CD4-positive, alpha-beta T cell treated with Interleukin-21 for 1 hour (primary cell): ENCODE measurements at regions not wholly inside any gene's neighbourhood (a gene's known extent, or its start where the extent isn't known, plus 50 kb on each side); places are given as distances from the start of the nearest gene placed in this dataset.
"Not testable (repeated sequence)": the region's sequence is repeated elsewhere in the genome, so short reads cannot be mapped to it uniquely, and the experiment has no call there.

ENCODE experiments used
- DNase-seq: peaks from one replicate; pipeline ENCODE4 v3.0.0-alpha.2; 2020

GRCh38 chr2:122075381-122075780 is 319.9 kb downstream of the TSN start:
- DNase-seq, result no peak

- no peak for DNase-seq
Measured at GRCh38 chr2:122077114-122077513, 321.7 kb downstream of the TSN start.

DNA sequence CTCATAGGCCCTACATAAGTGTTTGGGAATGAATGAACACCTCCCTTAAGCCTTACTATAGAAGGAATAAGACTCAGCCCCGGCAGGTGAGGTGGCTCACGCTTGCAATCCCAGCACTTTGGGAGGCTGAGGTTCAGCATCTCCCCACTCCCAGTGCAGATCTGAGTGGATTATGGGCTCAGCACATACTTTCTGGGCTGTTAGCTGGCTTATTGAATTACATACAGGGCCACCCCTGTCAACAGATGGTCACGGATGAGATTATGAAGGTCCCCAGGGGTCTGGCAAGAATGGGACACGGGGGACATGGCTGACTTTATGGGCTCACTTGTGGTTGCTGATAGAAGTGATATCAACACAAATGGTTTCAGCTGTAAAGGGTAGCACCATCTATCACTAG is 322.3 kb downstream of the TSN start:
- DNase-seq, result no peak

GRCh38 chr2:122078451-122078850 is 323.0 kb downstream of the TSN start:
- no peak for DNase-seq

DNA sequence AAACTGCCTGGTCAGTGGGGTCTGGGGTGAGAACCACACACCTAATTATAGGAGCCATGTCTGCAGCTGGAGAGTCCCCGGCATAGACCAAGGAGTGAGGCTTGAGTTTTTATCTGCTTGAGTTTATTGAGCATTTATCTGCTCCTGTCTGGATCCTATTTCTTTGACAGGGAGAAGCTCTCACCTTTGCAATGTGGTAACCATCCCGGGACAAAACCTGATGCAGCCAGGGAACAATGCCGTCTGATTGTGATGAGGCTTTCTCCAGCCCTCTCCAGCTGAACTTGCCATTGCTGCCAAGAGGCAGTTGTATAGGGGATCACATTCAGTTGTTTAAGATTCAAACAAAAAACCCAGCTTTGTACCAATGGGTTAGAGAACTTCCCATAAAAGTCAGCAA is 324.4 kb downstream of the TSN start:
- no peak for DNase-seq

DNA sequence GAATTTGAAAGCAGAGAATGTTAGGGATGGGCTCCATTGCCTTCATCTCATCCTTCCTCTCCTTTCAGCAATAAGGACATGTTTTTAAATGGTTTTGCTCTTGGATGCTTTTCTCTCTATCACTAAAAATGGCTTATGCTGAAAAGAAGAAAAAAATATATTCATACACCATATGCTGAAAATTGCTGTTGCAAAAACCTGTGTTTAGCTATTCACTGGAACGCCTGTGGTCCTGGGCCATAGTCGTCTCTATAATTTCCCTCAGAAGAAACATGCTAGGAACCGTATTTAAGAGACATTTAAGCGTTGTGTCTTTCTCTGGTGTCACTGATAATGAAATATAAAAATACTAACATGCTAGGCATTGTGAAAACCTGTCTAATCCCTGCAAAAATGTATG is 324.9 kb downstream of the TSN start:
- no peak for DNase-seq

DNA sequence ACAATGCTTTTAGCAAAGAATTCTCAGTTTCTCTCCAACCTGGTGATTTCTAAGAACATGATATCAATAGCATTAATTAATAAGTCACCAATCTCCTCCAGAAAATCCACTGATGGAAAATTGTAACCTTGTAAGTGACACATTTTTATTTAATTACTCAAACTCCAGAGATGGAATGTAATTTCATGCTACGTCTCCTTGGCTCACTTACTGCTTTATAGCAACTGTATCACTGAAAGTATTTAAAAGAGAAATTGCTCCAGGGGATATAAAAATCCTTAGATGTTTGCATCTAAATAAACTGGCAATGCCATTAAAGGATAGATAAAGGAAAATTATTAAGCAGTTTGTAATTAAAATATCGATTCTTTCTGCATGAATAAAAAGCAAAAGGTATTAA is 325.4 kb downstream of the TSN start:
- no peak for DNase-seq

GRCh38 chr2:122081751-122082150 is 326.3 kb downstream of the TSN start:
- no peak for DNase-seq

- no peak for DNase-seq
Measured at GRCh38 chr2:122083256-122084048, 328.0 kb downstream of the TSN start.

DNA sequence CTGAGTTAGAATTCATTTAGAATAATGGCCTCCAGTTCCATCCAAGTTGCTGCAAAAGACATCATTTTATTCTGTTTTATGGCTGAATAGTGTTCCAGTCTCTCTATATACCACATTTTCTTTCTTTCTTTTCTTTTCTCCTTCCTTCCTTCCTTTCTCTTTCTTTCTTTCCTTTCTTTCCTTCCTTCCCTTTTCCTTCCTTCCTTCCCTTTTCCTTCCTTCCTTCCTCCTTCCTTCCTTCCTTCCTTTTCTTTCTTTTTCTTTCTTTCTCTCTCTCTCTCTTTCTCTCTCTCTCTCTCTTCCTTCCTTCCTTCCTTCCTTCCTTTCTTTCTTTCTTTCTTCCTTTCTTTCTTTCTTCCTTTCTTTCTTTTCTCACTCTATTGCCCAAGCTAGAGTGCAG is 330.2 kb downstream of the TSN start:
- DNase-seq, result not testable (repeated sequence)

- no peak for DNase-seq
Measured at GRCh38 chr2:122094557-122094956, 339.1 kb downstream of the TSN start.

GRCh38 chr2:122096761-122097160 is 341.3 kb downstream of the TSN start:
- no peak for DNase-seq

- no peak for DNase-seq
Measured at GRCh38 chr2:122098306-122098705, 342.9 kb downstream of the TSN start.

DNA sequence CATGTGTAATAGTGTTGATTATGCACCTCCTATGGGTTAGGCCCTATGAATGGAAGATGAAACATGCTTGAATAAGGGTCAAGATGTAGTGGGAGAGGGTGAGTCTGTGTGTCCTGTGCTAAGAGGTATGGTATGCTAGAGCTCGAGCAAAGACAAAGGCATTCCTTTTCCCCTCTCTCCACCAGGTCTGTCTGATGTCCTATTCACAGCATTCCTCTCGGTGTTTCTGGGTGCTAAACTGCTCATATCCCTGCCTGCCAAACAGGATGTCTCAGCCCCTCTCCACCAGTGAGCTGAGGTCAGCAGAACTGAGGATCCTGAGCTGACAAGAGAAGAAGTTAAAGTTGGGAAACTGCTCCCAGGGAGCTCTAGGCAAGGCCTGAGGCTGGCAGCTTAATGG is 344.9 kb downstream of the TSN start:
- no peak for DNase-seq

DNA sequence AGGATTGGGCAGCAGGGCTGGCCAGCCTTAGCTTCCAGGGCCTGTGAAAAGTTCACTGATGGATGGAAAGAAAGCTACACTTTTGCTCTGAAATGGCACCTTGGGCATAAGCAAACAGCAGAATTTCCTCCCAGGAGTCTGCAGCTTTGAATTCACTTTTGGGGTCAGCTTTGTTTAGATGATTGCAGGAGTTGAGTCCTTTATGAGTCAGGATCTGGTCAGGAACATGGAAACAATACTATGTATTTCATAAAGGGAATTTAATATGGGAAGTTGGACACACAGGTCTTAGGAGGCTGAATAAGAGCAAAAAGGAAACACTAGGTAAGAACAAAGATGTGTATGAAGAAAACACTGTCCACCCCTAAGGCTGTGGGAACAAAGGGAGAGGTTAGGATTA is 345.3 kb downstream of the TSN start:
- no peak for DNase-seq

DNA sequence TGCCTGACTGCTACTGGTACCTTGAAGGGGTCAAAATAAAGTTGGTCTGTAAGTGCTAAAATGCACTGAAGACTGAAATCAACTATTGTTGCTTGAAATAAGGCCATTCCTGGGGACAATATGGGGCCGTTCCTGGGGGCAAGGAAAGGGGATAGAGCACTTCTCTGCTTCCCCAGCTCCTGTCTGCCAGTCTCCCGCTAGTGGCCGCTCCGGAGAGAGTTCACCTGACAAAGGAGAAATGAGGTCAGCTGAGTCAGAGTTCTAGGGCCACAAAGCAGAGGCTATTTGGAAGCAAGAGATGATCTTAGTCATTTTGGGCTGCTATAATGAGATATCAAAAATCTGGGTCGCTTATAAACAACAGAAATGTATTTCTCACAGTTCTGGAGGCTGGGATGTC is 345.9 kb downstream of the TSN start:
- no peak for DNase-seq

DNA sequence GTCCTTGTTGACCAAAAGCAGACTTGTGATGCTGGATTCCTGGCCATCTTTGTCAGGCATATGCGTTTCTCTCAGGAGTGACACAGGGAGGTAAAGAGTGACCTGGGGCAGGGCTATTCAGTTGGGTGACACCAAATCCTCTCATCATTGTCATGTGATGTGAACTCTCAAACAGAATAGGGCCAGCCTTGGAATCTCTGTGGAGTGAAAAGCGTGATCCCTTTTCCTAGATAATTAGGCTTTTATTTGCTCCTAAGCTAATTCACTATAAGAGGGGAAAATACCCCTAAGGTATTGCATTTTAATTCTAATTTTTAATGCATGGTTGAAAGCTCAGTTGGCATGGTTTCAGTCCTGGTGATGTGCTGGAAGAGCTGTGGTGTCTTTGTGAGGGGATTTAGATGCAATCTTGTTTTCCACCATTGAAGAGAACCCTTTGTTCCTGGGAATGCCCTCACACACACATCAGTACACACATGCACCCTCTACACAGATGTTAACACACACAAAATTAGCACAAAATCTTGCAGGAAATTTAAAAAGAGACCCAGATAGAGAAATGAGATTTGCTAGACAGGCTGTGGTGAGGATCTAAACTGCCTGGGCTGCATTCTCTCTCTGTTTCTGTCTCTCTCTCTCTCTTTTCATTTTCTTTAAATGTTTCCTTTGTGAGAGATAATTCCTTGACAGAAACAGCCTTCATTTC is 349.9 kb downstream of the TSN start:
- no peak for DNase-seq

DNA sequence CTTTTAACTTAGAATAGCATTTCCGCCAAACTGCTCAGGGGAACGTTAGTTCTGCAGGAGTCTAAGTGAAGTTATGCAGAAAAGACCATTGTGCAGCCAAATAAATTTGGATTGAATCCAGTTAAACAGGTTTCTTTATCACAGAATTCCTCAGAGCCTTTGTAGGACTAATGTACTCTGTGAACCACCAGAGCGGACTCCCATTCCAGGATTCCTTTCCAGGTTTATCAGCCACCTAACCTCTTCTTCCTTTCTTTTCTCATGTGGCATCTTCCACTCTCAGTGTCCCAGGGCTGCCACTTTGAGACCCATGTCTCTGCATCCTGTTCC is 350.4 kb downstream of the TSN start:
- DNase-seq, result no peak

- no peak for DNase-seq
Measured at GRCh38 chr2:122108186-122108585, 352.7 kb downstream of the TSN start.

DNA sequence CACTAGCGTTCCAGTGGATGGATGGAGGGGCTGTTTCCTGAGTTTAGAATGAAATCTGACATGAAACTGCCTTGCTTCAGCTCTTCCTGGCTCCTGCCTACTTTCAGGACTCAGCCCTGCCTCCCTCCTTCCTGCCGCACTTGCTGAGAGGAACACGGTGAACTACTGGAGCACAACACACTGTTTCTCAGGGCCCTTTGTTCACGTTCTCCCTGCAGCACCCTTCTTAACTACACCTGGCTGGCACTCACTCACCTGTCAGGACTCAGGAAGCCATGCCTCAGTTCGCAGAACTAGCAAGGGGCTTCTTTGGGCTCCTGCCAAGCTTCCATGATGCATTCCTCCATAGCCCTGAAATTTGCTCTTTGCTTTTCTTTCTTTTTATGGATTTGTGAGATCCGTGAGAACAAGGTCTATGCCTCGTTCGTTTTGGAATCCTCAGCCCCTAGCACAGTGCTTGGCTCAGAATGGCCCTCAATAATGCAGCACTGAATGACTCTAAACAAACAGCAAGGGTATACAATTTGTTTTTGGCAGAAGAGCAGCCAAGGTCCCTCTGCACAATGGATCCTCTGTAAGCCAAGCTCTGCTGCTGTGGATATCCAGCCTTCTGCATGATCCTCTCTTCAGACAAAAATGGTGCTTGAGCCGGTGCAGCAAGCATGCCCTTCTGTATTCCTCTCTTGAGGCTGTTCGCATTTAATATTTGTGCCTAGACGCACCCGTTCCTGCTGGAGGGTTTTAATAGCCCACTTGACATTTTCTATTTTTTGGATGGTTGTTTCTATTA is 357.0 kb downstream of the TSN start:
- DNase-seq, result no peak

GRCh38 chr2:122114421-122114820 is 359.0 kb downstream of the TSN start:
- no peak for DNase-seq

GRCh38 chr2:122117371-122117770 is 361.9 kb downstream of the TSN start:
- DNase-seq, result no peak

DNA sequence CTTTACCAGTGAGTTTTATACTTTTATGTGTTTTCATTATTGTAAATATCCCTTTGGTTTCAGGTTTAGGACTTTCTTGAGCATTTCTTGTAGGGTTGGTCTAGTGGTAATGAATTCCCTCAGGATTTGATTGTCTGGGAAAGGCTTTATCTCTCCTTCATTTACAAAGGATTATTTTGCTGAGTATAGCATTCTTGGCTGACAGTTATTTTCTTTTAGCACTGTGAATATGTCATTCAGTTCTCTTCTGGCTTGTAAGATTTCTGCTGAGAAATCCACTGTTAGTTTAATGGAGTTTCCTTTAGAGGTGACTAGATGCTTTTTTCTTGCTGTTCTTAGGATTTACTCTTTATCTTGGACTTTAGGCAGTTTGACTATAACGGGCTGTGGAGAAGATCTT is 373.9 kb downstream of the TSN start:
- DNase-seq, result no peak

DNA sequence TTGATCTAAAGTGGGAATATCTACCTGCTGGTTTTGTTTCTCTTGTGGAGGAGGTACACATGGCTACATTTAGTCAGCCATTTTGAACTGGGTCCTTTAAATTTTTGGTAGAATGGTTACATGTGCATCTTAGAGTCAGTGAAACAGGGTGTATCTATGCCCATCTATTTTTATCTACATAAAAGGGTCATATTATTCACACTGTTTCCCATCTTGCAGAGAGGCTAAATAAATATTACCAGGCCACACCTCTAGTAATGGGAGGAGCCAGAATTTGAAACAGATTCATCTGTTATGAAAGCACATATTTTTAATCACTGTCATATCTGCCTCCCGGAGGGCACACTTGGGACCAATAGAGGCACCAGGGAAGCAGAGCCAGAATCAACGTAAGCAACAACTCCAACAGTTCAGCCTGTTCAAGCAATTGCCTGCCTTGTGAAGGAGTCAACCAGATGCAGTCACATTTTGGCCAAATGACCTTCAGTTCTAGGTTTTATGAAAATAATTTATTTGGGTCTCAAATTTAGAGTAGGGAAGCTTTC is 376.8 kb downstream of the TSN start:
- no peak for DNase-seq
